ENCODE measurements at regions not wholly inside any gene's neighbourhood (a gene's known extent, or its start where the extent isn't known, plus 50 kb on each side); places are given as distances from the start of the nearest gene placed in this dataset.

DNA sequence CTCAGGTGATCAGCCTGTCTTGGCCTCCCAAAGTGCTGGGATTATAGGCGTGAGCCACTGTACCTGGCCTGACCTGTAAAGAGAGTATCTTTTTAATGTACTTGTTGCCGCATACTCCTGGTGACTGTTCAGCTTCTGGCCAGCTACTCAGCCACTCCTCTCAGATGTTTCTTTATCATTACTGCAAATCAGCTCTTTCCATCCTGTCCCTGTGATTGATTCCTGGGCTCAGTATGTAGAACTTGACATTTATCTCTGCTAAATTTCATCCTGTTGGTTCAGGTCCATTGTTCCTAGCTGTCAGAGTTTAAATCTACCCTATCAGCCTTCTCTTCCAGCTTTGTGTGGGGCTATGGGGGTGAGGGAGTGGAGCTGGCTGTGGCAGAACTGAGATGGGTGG lies 211.5 kb upstream of the ASIC2 start:
- no peak for DNase-seq (ENCODE audit: low read depth)
- no peak overlapping the region for H3K4me3 ChIP-seq (ENCODE audit: low read depth, low read length)
- TF ChIP-seq, protein P1, sequence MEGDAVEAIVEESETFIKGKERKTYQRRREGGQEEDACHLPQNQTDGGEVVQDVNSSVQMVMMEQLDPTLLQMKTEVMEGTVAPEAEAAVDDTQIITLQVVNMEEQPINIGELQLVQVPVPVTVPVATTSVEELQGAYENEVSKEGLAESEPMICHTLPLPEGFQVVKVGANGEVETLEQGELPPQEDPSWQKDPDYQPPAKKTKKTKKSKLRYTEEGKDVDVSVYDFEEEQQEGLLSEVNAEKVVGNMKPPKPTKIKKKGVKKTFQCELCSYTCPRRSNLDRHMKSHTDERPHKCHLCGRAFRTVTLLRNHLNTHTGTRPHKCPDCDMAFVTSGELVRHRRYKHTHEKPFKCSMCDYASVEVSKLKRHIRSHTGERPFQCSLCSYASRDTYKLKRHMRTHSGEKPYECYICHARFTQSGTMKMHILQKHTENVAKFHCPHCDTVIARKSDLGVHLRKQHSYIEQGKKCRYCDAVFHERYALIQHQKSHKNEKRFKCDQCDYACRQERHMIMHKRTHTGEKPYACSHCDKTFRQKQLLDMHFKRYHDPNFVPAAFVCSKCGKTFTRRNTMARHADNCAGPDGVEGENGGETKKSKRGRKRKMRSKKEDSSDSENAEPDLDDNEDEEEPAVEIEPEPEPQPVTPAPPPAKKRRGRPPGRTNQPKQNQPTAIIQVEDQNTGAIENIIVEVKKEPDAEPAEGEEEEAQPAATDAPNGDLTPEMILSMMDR (conservative IDR thresholded peaks at IDR 0.05; ENCODE audit: low read depth, low read length), result no peak

GRCh38 chr17:33506889-33507650 lies 214.0 kb upstream of the ASIC2 start:
- TF ChIP-seq, protein P1 (conservative IDR thresholded peaks at IDR 0.05; ENCODE audit: low read depth, low read length), result no peak
- DNase-seq (ENCODE audit: low read depth), result peak; percentile 59
- H3K4me3 ChIP-seq (ENCODE audit: low read depth, low read length), result no peak overlapping the region

DNA sequence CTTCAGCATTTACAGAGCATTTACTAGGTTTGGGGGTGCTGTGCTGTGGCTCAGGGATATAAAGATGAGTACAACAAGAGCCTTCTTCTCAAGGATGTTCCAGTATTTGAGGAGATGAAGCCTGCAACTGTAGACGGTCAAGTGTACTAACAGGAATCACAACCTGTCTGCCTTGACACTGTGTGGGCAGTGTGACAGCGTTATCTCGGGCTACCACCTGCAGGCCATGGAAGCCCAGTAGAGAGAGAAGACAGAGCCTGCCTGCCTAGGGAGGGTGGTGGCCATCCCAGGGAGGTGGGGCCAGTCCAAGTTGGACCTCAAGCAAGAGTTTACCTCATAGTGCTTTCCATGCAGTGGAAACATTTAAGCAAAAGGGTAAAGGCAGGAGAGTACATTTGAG lies 215.1 kb upstream of the ASIC2 start:
- H3K4me3 ChIP-seq (ENCODE audit: low read depth, low read length), result no peak overlapping the region
- DNase-seq (ENCODE audit: low read depth), result no peak
- TF ChIP-seq, protein P1 (conservative IDR thresholded peaks at IDR 0.05; ENCODE audit: low read depth, low read length), result no peak

DNA sequence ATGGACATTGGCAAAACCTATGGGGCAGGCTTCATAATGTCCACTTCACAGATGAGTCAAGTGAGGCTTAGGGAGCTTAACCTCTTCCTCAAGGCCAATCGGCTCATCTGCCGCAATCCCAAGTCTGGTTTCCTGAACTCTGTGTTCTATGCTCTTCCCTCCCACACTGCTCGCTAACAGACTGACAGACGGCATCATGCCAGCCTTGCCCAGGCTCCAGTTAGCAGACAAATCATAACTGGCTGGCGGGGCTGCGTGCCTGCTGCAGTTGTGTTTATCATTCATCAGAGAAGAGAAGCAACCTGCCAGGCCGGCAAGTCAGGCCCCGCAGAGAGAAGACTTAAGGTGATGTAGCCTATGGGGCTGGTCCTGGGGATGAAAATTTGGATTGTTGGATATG lies 216.2 kb upstream of the ASIC2 start:
- H3K4me3 ChIP-seq (ENCODE audit: low read depth, low read length), result no peak overlapping the region
- no peak for DNase-seq (ENCODE audit: low read depth)
- TF ChIP-seq, protein P1 (conservative IDR thresholded peaks at IDR 0.05; ENCODE audit: low read depth, low read length), result no peak

GRCh38 chr17:33511670-33512069 lies 218.6 kb upstream of the ASIC2 start:
- TF ChIP-seq, protein P1 (conservative IDR thresholded peaks at IDR 0.05; ENCODE audit: low read depth, low read length), result no peak
- no peak for DNase-seq (ENCODE audit: low read depth)
- no peak overlapping the region for H3K4me3 ChIP-seq (ENCODE audit: low read depth, low read length)

DNA sequence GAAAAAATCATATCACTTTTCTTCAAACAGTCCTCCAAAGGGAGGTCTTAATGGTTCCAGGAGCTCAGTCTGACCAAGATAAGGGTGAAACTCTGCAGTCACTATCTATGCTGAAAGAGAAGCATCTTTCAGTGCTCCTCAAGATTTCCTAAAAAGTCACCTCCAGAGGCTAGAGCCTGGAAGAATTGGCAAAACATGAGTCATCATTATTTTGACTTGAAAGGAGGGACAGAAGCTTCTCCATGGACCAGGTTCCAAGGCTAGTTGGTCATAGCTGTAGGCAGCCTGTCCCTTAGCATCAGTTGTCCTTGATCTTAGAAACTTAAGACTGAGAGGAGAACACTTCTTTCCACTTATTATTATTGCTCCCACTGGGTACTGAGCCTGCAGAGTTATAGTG lies 219.0 kb upstream of the ASIC2 start:
- no peak overlapping the region for H3K4me3 ChIP-seq (ENCODE audit: low read depth, low read length)
- DNase-seq (ENCODE audit: low read depth), result no peak
- TF ChIP-seq, protein P1 (conservative IDR thresholded peaks at IDR 0.05; ENCODE audit: low read depth, low read length), result no peak

DNA sequence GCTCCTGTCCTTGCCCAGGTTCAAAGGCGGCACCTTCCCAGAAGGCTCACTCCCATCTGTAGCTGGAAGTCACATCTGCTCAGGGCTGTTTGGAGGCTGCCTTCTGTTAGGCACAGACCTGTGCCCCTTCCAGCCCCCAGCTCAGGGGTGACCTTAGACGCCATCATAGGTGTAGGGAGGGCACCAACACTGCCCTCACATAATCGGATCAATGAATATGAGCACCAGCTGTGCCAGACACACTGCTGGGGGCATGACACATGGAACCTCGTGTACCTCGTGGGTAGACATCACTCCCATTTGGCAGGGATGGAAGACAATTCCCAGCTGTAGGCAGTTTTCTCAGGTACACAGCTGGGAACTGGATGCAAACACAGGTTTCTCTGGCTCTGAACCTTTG lies 220.7 kb upstream of the ASIC2 start:
- DNase-seq (ENCODE audit: low read depth), result no peak
- TF ChIP-seq, protein P1 (conservative IDR thresholded peaks at IDR 0.05; ENCODE audit: low read depth, low read length), result no peak
- no peak overlapping the region for H3K4me3 ChIP-seq (ENCODE audit: low read depth, low read length)
